Thyroid gland (tissue), 4 donors: ENCODE measurements at regions not wholly inside any gene's neighbourhood (a gene's known extent, or its start where the extent isn't known, plus 50 kb on each side); places are given as distances from the start of the nearest gene placed in this dataset.
"Not testable (repeated sequence)": the region's sequence is repeated elsewhere in the genome, so short reads cannot be mapped to it uniquely, and the experiment has no call there.

Experiments
- CTCF ChIP-seq, 6 experiments: fragments of 200-600 bp in 3 of 6; fragments of 450-650 bp in 3 of 6; sonication (generic) in 3 of 6; IDR thresholded peaks; one replicate each; pipeline ENCODE4 v1.5.1; 2016 to 2019; ENCODE audit warnings: antibody characterized with exemption in 6 of 6, mild to moderate bottlenecking in 2 of 6, inconsistent platforms in 1 of 6, moderate library complexity in 1 of 6
- POLR2A ChIP-seq, 2 donors: fragments of 450-650 bp; IDR thresholded peaks; one replicate each; pipeline ENCODE4 v1.6.1; 2017; ENCODE audit warnings: antibody characterized with exemption in 2 of 2, mild to moderate bottlenecking in 2 of 2, moderate library complexity in 1 of 2

GRCh38 chr2:87193336-87193735, 171.7 kb upstream of the PLGLB1 start:
- TF ChIP-seq CTCF, POLR2A (IDR thresholded peaks at IDR 0.05): not testable (repeated sequence)
